IMR-90 (cell line): ENCODE measurements at regions not wholly inside any gene's neighbourhood (a gene's known extent, or its start where the extent isn't known, plus 50 kb on each side); places are given as distances from the start of the nearest gene placed in this dataset.

ENCODE experiments used
- ATAC-seq: fragments of 200-7000 bp; cut with Tn5 transposase; 2 replicates; pipeline ENCODE4 v1.9.1; 2020; ENCODE audit warnings: low read depth, mild to moderate bottlenecking, moderate library complexity
- BruUV-seq: library from RNA; stranded (reverse); fragments of 400-500 nt; replicated peaks from 2 replicates; lab custom pipeline; 2021; lab: Mats Ljungman, UMichigan
- CTCF ChIA-PET: fragments of 300-600 bp; formaldehyde crosslinking; extraction: SDS; loops from one replicate; lab custom pipeline; 2021; ENCODE audit warnings: antibody characterized with exemption; lab: Yijun Ruan, JAX
- POLR2A ChIA-PET: fragments of 300-600 bp; sonication (Branson Sonifier 250); formaldehyde crosslinking; loops from one replicate; lab custom pipeline; 2022; ENCODE audit warnings: antibody characterized with exemption; ENCODE audit not compliant: unreplicated experiment; lab: Charles Lee
- DNase-seq: peaks from one replicate; pipeline ENCODE4 v3.0.0; 2013
- H2AFZ ChIP-seq: replicated peaks from 2 replicates; pipeline ENCODE3; 2013; ENCODE audit warnings: low read length, mild to moderate bottlenecking; ENCODE audit not compliant: poor library complexity
- H2AK5ac ChIP-seq: 2 replicates; pipeline ENCODE4 v1.6.1; 2013; ENCODE audit warnings: low read depth, low read length, inconsistent platforms
- H2AK9ac ChIP-seq: replicated peaks from 2 replicates; pipeline ENCODE3; 2013; ENCODE audit warnings: mild to moderate bottlenecking, low read depth, low read length, moderate library complexity; ENCODE audit not compliant: poor library complexity
- H2BK120ac ChIP-seq: 2 replicates; pipeline ENCODE4 v1.6.1; 2013; ENCODE audit warnings: low read depth, low read length, inconsistent platforms
- H2BK15ac ChIP-seq: 3 replicates; pipeline ENCODE4 v1.6.1; 2013; ENCODE audit warnings: low read depth, low read length, inconsistent platforms
- H2BK20ac ChIP-seq: 2 replicates; pipeline ENCODE4 v1.6.1; 2013; ENCODE audit warnings: low read depth, mild to moderate bottlenecking, inconsistent platforms, low read length, moderate library complexity
- H2BK5ac ChIP-seq: 2 replicates; pipeline ENCODE4 v1.6.1; 2013; ENCODE audit warnings: mild to moderate bottlenecking, low read depth, low read length, inconsistent platforms; ENCODE audit not compliant: poor library complexity, severe bottlenecking
- H3K14ac ChIP-seq: replicated peaks from 2 replicates; pipeline ENCODE4 v1.6.1; 2013; ENCODE audit warnings: low read depth, low read length, inconsistent platforms
- H3K18ac ChIP-seq: 2 replicates; pipeline ENCODE4 v1.6.1; 2013; ENCODE audit warnings: low read depth, low read length, control low read depth
- H3K23ac ChIP-seq: 2 replicates; pipeline ENCODE4 v1.6.1; 2013; ENCODE audit warnings: low read depth, low read length, inconsistent platforms
- H3K27ac ChIP-seq: 2 replicates; pipeline ENCODE4 v1.5.1; 2013; ENCODE audit warnings: mild to moderate bottlenecking, control low read depth, low read length; ENCODE audit not compliant: insufficient read depth
- H3K27me3 ChIP-seq: 2 replicates; pipeline ENCODE4 v1.6.1; 2013; ENCODE audit warnings: low read length; ENCODE audit not compliant: control insufficient read depth, insufficient read depth
- H3K36me3 ChIP-seq: 2 replicates; pipeline ENCODE4 v1.6.1; 2013; ENCODE audit warnings: low read length, mixed read lengths; ENCODE audit not compliant: control insufficient read depth, insufficient read depth
- H3K4ac ChIP-seq: 2 replicates; pipeline ENCODE4 v1.6.1; 2013; ENCODE audit warnings: low read depth, low read length, inconsistent platforms
- H3K4me1 ChIP-seq: 2 replicates; pipeline ENCODE4 v1.6.1; 2013; ENCODE audit warnings: low read length, mixed read lengths; ENCODE audit not compliant: control insufficient read depth, insufficient read depth
- H3K4me2 ChIP-seq: 2 replicates; pipeline ENCODE4 v1.6.1; 2013; ENCODE audit warnings: low read depth, mild to moderate bottlenecking, control low read depth, low read length, moderate library complexity
- H3K4me3 ChIP-seq: 2 replicates; pipeline ENCODE4 v1.5.1; 2013; ENCODE audit warnings: low read depth, mild to moderate bottlenecking, control low read depth, low read length, moderate library complexity; ENCODE audit not compliant: insufficient read depth
- H3K56ac ChIP-seq: 2 replicates; pipeline ENCODE4 v1.6.1; 2013; ENCODE audit warnings: low read length, inconsistent platforms; ENCODE audit not compliant: insufficient read depth; ENCODE audit errors: extremely low read depth
- H3K79me1 ChIP-seq, 2 experiments: 2 replicates each; pipeline ENCODE4 v1.6.1; 2013; ENCODE audit warnings: low read length in 2 of 2, inconsistent platforms in 1 of 2, low read depth in 1 of 2
- H3K9ac ChIP-seq: 2 replicates; pipeline ENCODE4 v1.6.1; 2013; ENCODE audit warnings: low read depth, low read length, control low read depth
- H3K9me1 ChIP-seq: 2 replicates; pipeline ENCODE4 v1.6.1; 2013; ENCODE audit warnings: low read length, inconsistent platforms; ENCODE audit not compliant: insufficient read depth
- H3K9me3 ChIP-seq: 2 replicates; pipeline ENCODE4 v1.6.1; 2013; ENCODE audit warnings: low read length; ENCODE audit not compliant: control insufficient read depth, insufficient read depth
- H4K20me1 ChIP-seq: 2 replicates; pipeline ENCODE4 v1.6.1; 2013; ENCODE audit warnings: low read length, inconsistent platforms; ENCODE audit not compliant: insufficient read depth
- H4K5ac ChIP-seq: 2 replicates; pipeline ENCODE4 v1.6.1; 2013; ENCODE audit warnings: mild to moderate bottlenecking, low read depth, low read length, control low read depth
- H4K8ac ChIP-seq, 2 experiments: 2 replicates each; pipeline ENCODE4 v1.6.1; 2013; ENCODE audit warnings: low read depth in 2 of 2, low read length in 2 of 2, control low read depth in 1 of 2, inconsistent platforms in 1 of 2
- H4K91ac ChIP-seq: 2 replicates; pipeline ENCODE4 v1.6.1; 2013; ENCODE audit warnings: low read depth, low read length, inconsistent platforms; ENCODE audit not compliant: insufficient read depth
- BHLHE40 ChIP-seq: fragments of 150-350 bp; IDR thresholded peaks from 2 replicates; pipeline ENCODE4 v1.6.1; 2016; ENCODE audit warnings: mild to moderate bottlenecking, low read depth, low read length
- CEBPB ChIP-seq: IDR thresholded peaks from 2 replicates; pipeline ENCODE4 v1.6.1; 2012; ENCODE audit warnings: low read depth, low read length, improper control_type of control experiment
- CHD1 ChIP-seq: IDR thresholded peaks from 2 replicates; pipeline ENCODE4 v1.6.1; 2012; ENCODE audit warnings: low read depth, low read length, improper control_type of control experiment
- CTCF ChIP-seq: conservative IDR thresholded peaks from 2 replicates; pipeline ENCODE4 v1.5.1; 2012; ENCODE audit warnings: mild to moderate bottlenecking, low read depth, low read length, improper control_type of control experiment
- ELK1 ChIP-seq: fragments of 150-350 bp; IDR thresholded peaks from 2 replicates; pipeline ENCODE4 v1.6.1; 2016; ENCODE audit warnings: low read depth, mild to moderate bottlenecking, low read length, moderate library complexity, borderline replicate concordance
- FOS ChIP-seq: fragments of 150-350 bp; IDR thresholded peaks from 2 replicates; pipeline ENCODE4 v1.6.1; 2016; ENCODE audit warnings: low read depth, low read length
- MAFK ChIP-seq: IDR thresholded peaks from 2 replicates; pipeline ENCODE4 v1.6.1; 2012; ENCODE audit warnings: low read depth, low read length, improper control_type of control experiment
- MAZ ChIP-seq: IDR thresholded peaks from 2 replicates; pipeline ENCODE4 v1.6.1; 2012; ENCODE audit warnings: low read depth, mild to moderate bottlenecking, low read length, improper control_type of control experiment, moderate library complexity, borderline replicate concordance
- MXI1 ChIP-seq: IDR thresholded peaks from 2 replicates; pipeline ENCODE4 v1.6.1; 2012; ENCODE audit warnings: low read depth, mild to moderate bottlenecking, low read length, moderate library complexity, borderline replicate concordance
- NFE2L2 ChIP-seq: fragments of 150-350 bp; IDR thresholded peaks from 2 replicates; pipeline ENCODE4 v1.6.1; 2016; ENCODE audit warnings: low read depth, mild to moderate bottlenecking, low read length
- POLR2A ChIP-seq: IDR thresholded peaks from 2 replicates; pipeline ENCODE4 v1.6.1; 2012; ENCODE audit warnings: mild to moderate bottlenecking, low read depth, low read length
- RAD21 ChIP-seq: IDR thresholded peaks from 2 replicates; pipeline ENCODE4 v1.6.1; 2012; ENCODE audit warnings: low read length, improper control_type of control experiment
- RCOR1 ChIP-seq: IDR thresholded peaks from 2 replicates; pipeline ENCODE4 v1.6.1; 2012; ENCODE audit warnings: mild to moderate bottlenecking, low read length, improper control_type of control experiment; ENCODE audit not compliant: insufficient replicate concordance
- RFX5 ChIP-seq: IDR thresholded peaks from 2 replicates; pipeline ENCODE4 v1.8.0; 2012; ENCODE audit warnings: low read depth, mild to moderate bottlenecking, low read length, moderate library complexity
- SMC3 ChIP-seq: fragments of 150-350 bp; IDR thresholded peaks from 2 replicates; pipeline ENCODE4 v1.6.1; 2016; ENCODE audit warnings: low read depth, mild to moderate bottlenecking, antibody characterized with exemption, low read length, moderate library complexity
- USF2 ChIP-seq: fragments of 150-350 bp; IDR thresholded peaks from 2 replicates; pipeline ENCODE4 v1.6.1; 2017; ENCODE audit warnings: mild to moderate bottlenecking, antibody characterized with exemption, low read length, low read depth
- WGBS, 2 experiments: methylation state at CpG; one replicate each; pipeline versions ENCODE4 v1.1.5 to v1.1.7; 2013; ENCODE audit warnings: missing lambda C conversion rate in 2 of 2; ENCODE audit not compliant: insufficient read length in 1 of 2; ENCODE audit errors: extremely low coverage in 2 of 2; 5-methylcytosine and 5-hydroxymethylcytosine counted together
- dilution Hi-C: fragments of 300-500 bp; cut with HindIII; formaldehyde crosslinking; loops from one replicate; pipeline ENCODE4 v1.14.3; 2018; ENCODE audit warnings: low sequenced_read_pairs; ENCODE audit not compliant: unreplicated experiment
- in situ Hi-C: fragments of 300-500 bp; cut with MboI; formaldehyde crosslinking; loops from 3 replicates; pipeline ENCODE4 v1.14.3; 2019; ENCODE audit warnings: low sequenced_read_pairs, inconsistent platforms, mixed read lengths
- intact Hi-C: fragments of 100-400 bp; cut with micrococcal nuclease; formaldehyde crosslinking; loops from 2 replicates; pipeline ENCODE4 v1.10.0; 2022

- Histone ChIP-seq H3K4ac (no peak overlapping the region), H3K14ac (no peak overlapping the region), H3K4me2 (no peak overlapping the region), H3K27ac (no peak overlapping the region), H4K91ac (no peak overlapping the region), H3K36me3 (no peaks in the 10 kb centered on the region), H3K9me1 (no peaks in the 10 kb centered on the region), H2AFZ (no peak overlapping the region), H4K5ac (no peak overlapping the region), H3K27me3 (no peaks in the 10 kb centered on the region), H2BK20ac (no peak overlapping the region), H3K4me1 (no peaks in the 10 kb centered on the region; the same call in 1 of the 2 replicates), H2AK5ac (no peak overlapping the region), H3K9ac (no peak overlapping the region), H3K79me1 (no peaks in the 10 kb centered on the region), H2BK5ac (no peak overlapping the region), H2AK9ac (no peak overlapping the region), H2BK15ac (no peak overlapping the region), H2BK120ac (no peak overlapping the region), H3K18ac (no peak overlapping the region), H3K56ac (no peak overlapping the region), H3K4me3 (no peak overlapping the region), H3K9me3 (no peaks in the 10 kb centered on the region), H4K20me1 (no peaks in the 10 kb centered on the region), H4K8ac (no peak overlapping the region), H3K23ac (no peak overlapping the region)
- no CpG with 5 or more reads among the region's 2 CpGs for WGBS, 2 experiments
- dilution Hi-C loops (no loop called here), in situ Hi-C loops (no loop called here), intact Hi-C loops (no loop called here)
- CTCF ChIA-PET: no interaction called here
- DNase-seq (no peak), ATAC-seq (no peak)
- TF ChIP-seq BHLHE40 (no peak), MXI1 (no peak), CEBPB (no peak), RFX5 (no peak), RCOR1 (no peak), ELK1 (no peak), RAD21 (no peak), MAFK (no peak), USF2 (no peak), FOS (no peak), POLR2A (no peak), NFE2L2 (no peak), SMC3 (no peak), CHD1 (no peak), MAZ (no peak), CTCF (no peak)
- no TSS peak for BruUV-seq
- POLR2A ChIA-PET: no interaction called here
Measured at GRCh38 chr16:64361753-64362152, 760.1 kb downstream of the CDH11 start.
